ENCODE measurements at regions not wholly inside any gene's neighbourhood (a gene's known extent, or its start where the extent isn't known, plus 50 kb on each side); places are given as distances from the start of the nearest gene placed in this dataset.

- TF ChIP-seq POLR2A (IDR thresholded peaks at IDR 0.05): no peak
- no peak for TF ChIP-seq CTCF (IDR thresholded peaks at IDR 0.05)
These were observed 57.7 kb upstream of the RASGRP1 start for GRCh38 chr15:38622304-38622703.

Data from lower leg skin (tissue), 3 donors.